ENCODE measurements at regions not wholly inside any gene's neighbourhood (a gene's known extent, or its start where the extent isn't known, plus 50 kb on each side); places are given as distances from the start of the nearest gene placed in this dataset.

- 81% methylated on average over 3 of the region's 3 CpGs for WGBS, 2 donors
- no peaks in the 10 kb centered on the region for H3K4me1 ChIP-seq (ENCODE audit: control insufficient read depth in 5 of 5, insufficient read depth in 5 of 5, low read length in 5 of 5)
- no peak overlapping the region for H3K9ac ChIP-seq (ENCODE audit: insufficient read depth in 1 of 2, low read length in 2 of 2)
- H3K36me3 ChIP-seq (ENCODE audit: control insufficient read depth in 4 of 4, insufficient read depth in 4 of 4, low read length in 4 of 4): no peaks in the 10 kb centered on the region
- ATAC-seq (ENCODE audit: insufficient read depth, low FRiP score) (no peak), DNase-seq (no peak)
- peaks cover 0 to 1% (median 0%) of the 10 kb centered on the region in 4 donors for H3K9me3 ChIP-seq (ENCODE audit: control insufficient read depth in 4 of 4, insufficient read depth in 3 of 4, low read length in 3 of 4)
- H3K27me3 ChIP-seq (ENCODE audit: control insufficient read depth in 3 of 3, insufficient read depth in 3 of 3, low read length in 2 of 3): no peaks in the 10 kb centered on the region
- H3K4me3 ChIP-seq: no peak overlapping the region
- no peak overlapping the region for H3K27ac ChIP-seq (ENCODE audit: low read depth in 1 of 2, low read length in 1 of 2)
- no peak for TF ChIP-seq CTCF (IDR thresholded peaks at IDR 0.05; ENCODE audit: control extremely low read depth, extremely low read depth)
These were observed 182.9 kb upstream of the MEF2C start for GRCh38 chr5:89065919-89066318.

- Histone ChIP-seq H3K4me1 (ENCODE audit: control insufficient read depth in 5 of 5, insufficient read depth in 5 of 5, low read length in 5 of 5) (no peaks in the 10 kb centered on the region), H3K27me3 (ENCODE audit: control insufficient read depth in 3 of 3, insufficient read depth in 3 of 3, low read length in 2 of 3) (no peaks in the 10 kb centered on the region), H3K4me3 (no peak overlapping the region), H3K9ac (ENCODE audit: insufficient read depth in 1 of 2, low read length in 2 of 2) (no peak overlapping the region), H3K36me3 (ENCODE audit: control insufficient read depth in 4 of 4, insufficient read depth in 4 of 4, low read length in 4 of 4) (no peaks in the 10 kb centered on the region), H3K27ac (ENCODE audit: low read depth in 1 of 2, low read length in 1 of 2) (no peak overlapping the region), H3K9me3 (ENCODE audit: control insufficient read depth in 4 of 4, insufficient read depth in 3 of 4, low read length in 3 of 4) (peaks cover 0 to 1% (median 0%) of the 10 kb centered on the region in 4 donors)
- 84 to 94% methylated on average over 4 of the region's 4 CpGs for WGBS, 2 donors
- TF ChIP-seq CTCF (IDR thresholded peaks at IDR 0.05; ENCODE audit: control extremely low read depth, extremely low read depth): no peak
- DNase-seq (no peak), ATAC-seq (ENCODE audit: insufficient read depth, low FRiP score) (no peak)
These were observed 181.8 kb upstream of the MEF2C start for GRCh38 chr5:89064736-89065135.

- Histone ChIP-seq H3K9me3 (ENCODE audit: control insufficient read depth in 4 of 4, insufficient read depth in 3 of 4, low read length in 3 of 4) (no peaks in the 10 kb centered on the region), H3K4me3 (no peak overlapping the region), H3K9ac (ENCODE audit: insufficient read depth in 1 of 2, low read length in 2 of 2) (no peak overlapping the region), H3K27ac (ENCODE audit: low read depth in 1 of 2, low read length in 1 of 2) (no peak overlapping the region), H3K36me3 (ENCODE audit: control insufficient read depth in 4 of 4, insufficient read depth in 4 of 4, low read length in 4 of 4) (no peaks in the 10 kb centered on the region), H3K4me1 (ENCODE audit: control insufficient read depth in 5 of 5, insufficient read depth in 5 of 5, low read length in 5 of 5) (no peaks in the 10 kb centered on the region), H3K27me3 (ENCODE audit: control insufficient read depth in 3 of 3, insufficient read depth in 3 of 3, low read length in 2 of 3) (no peaks in the 10 kb centered on the region)
- ATAC-seq (ENCODE audit: insufficient read depth, low FRiP score) (no peak), DNase-seq (no peak)
- no peak for TF ChIP-seq CTCF (IDR thresholded peaks at IDR 0.05; ENCODE audit: control extremely low read depth, extremely low read depth)
- WGBS, 2 donors: 84 to 91% methylated on average over 1 of the region's 1 CpG
These were observed 181.1 kb upstream of the MEF2C start for GRCh38 chr5:89064054-89064453.

- no peak overlapping the region for H3K4me3 ChIP-seq
- no peak overlapping the region for H3K27ac ChIP-seq (ENCODE audit: low read depth in 1 of 2, low read length in 1 of 2)
- H3K9me3 ChIP-seq (ENCODE audit: control insufficient read depth in 4 of 4, insufficient read depth in 3 of 4, low read length in 3 of 4): no peaks in the 10 kb centered on the region
- H3K9ac ChIP-seq (ENCODE audit: insufficient read depth in 1 of 2, low read length in 2 of 2): no peak overlapping the region
- no peaks in the 10 kb centered on the region for H3K36me3 ChIP-seq (ENCODE audit: control insufficient read depth in 4 of 4, insufficient read depth in 4 of 4, low read length in 4 of 4)
- H3K27me3 ChIP-seq (ENCODE audit: control insufficient read depth in 3 of 3, insufficient read depth in 3 of 3, low read length in 2 of 3): no peaks in the 10 kb centered on the region
- DNase-seq (no peak), ATAC-seq (ENCODE audit: insufficient read depth, low FRiP score) (no peak)
- no peaks in the 10 kb centered on the region for H3K4me1 ChIP-seq (ENCODE audit: control insufficient read depth in 5 of 5, insufficient read depth in 5 of 5, low read length in 5 of 5)
- TF ChIP-seq CTCF (IDR thresholded peaks at IDR 0.05; ENCODE audit: control extremely low read depth, extremely low read depth): no peak
- 75 to 87% methylated on average over 2 of the region's 2 CpGs for WGBS, 2 donors
These were observed 177.8 kb upstream of the MEF2C start for GRCh38 chr5:89060768-89061167.

Measured in lung (tissue), 11 donors.